ENCODE measurements at regions not wholly inside any gene's neighbourhood (a gene's known extent, or its start where the extent isn't known, plus 50 kb on each side); places are given as distances from the start of the nearest gene placed in this dataset.

DNA sequence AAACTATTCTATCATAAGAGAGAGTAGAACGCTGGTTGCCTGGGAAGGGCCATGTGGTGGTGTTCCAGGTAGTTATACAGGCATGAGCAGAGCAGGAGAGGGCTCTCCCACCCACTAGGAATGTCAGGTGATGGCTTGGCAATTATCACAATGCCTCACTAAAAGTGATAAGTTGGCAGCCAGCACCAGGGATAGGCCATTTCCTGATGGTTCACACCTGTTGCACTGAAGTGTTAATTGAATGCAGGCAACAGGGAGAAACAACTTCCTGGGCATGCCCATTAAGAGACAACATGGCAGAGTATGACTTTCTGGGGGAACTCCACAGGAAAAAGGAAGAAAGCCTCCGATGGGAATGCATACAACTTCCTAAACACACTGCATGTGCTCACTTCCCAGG lies 593.2 kb downstream of the ELAVL2 start:
- TF ChIP-seq, protein P1, sequence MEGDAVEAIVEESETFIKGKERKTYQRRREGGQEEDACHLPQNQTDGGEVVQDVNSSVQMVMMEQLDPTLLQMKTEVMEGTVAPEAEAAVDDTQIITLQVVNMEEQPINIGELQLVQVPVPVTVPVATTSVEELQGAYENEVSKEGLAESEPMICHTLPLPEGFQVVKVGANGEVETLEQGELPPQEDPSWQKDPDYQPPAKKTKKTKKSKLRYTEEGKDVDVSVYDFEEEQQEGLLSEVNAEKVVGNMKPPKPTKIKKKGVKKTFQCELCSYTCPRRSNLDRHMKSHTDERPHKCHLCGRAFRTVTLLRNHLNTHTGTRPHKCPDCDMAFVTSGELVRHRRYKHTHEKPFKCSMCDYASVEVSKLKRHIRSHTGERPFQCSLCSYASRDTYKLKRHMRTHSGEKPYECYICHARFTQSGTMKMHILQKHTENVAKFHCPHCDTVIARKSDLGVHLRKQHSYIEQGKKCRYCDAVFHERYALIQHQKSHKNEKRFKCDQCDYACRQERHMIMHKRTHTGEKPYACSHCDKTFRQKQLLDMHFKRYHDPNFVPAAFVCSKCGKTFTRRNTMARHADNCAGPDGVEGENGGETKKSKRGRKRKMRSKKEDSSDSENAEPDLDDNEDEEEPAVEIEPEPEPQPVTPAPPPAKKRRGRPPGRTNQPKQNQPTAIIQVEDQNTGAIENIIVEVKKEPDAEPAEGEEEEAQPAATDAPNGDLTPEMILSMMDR (IDR thresholded peaks at IDR 0.05) = no peak
- TF ChIP-seq POLR2A (IDR thresholded peaks at IDR 0.05) = no peak

Data from lower leg skin (tissue), 3 donors.